Endothelial cell of umbilical vein (primary cell): ENCODE measurements at regions not wholly inside any gene's neighbourhood (a gene's known extent, or its start where the extent isn't known, plus 50 kb on each side); places are given as distances from the start of the nearest gene placed in this dataset.

Experiments
- BruUV-seq: library from RNA; stranded (reverse); fragments of 400-500 nt; replicated peaks from 2 replicates; lab custom pipeline; 2021; lab: Mats Ljungman, UMichigan
- CTCF ChIA-PET: fragments of 300-600, 350-600 bp; sonication (Branson Sonifier 250); formaldehyde crosslinking; loops from one replicate; lab custom pipeline; 2021; ENCODE audit warnings: antibody characterized with exemption, inconsistent platforms; lab: Charles Lee
- POLR2A ChIA-PET: fragments of 300-600, 350-600 bp; sonication (Branson Sonifier 250); formaldehyde crosslinking; loops from one replicate; lab custom pipeline; 2021; ENCODE audit warnings: antibody characterized with exemption, inconsistent platforms; lab: Charles Lee
- DNase-seq: peaks from one replicate; pipeline ENCODE4 v3.0.0-alpha.2; 2011; ENCODE audit warnings: low read depth, low spot score
- FAIRE-seq: peaks from 2 replicates; lab custom pipeline; 2011; peaks lifted over from hg19 to GRCh38; lab: Jason Lieb, UNC
- H2AFZ ChIP-seq: 2 replicates; pipeline ENCODE4 v1.6.0; 2012; ENCODE audit warnings: low read depth, low read length, control low read depth, inconsistent platforms
- H3K27ac ChIP-seq: 2 replicates; pipeline ENCODE4 v1.5.1; 2011; ENCODE audit warnings: low read depth, mild to moderate bottlenecking, control low read depth, low read length, moderate library complexity; ENCODE audit not compliant: insufficient read depth
- H3K27me3 ChIP-seq, 2 experiments: 2 replicates each; pipeline versions ENCODE4 v1.6.0 to v1.6.1; 2011; ENCODE audit warnings: low read length in 2 of 2, mixed read lengths in 1 of 2; ENCODE audit not compliant: control insufficient read depth in 2 of 2, insufficient read depth in 2 of 2
- H3K36me3 ChIP-seq, 2 experiments: 2 replicates in 1 of 2; 3 replicates in 1 of 2; pipeline ENCODE4 v1.5.1; 2011; ENCODE audit warnings: low read length in 2 of 2, mild to moderate bottlenecking in 1 of 2, moderate library complexity in 1 of 2; ENCODE audit not compliant: control insufficient read depth in 2 of 2, insufficient read depth in 2 of 2; ENCODE audit errors: extremely low read depth in 1 of 2
- H3K4me1 ChIP-seq: 3 replicates; pipeline ENCODE4 v1.5.1; 2011; ENCODE audit warnings: mild to moderate bottlenecking, low read length; ENCODE audit not compliant: control insufficient read depth, insufficient read depth; ENCODE audit errors: extremely low read depth
- H3K4me2 ChIP-seq: 2 replicates; pipeline ENCODE4 v1.6.1; 2011; ENCODE audit warnings: low read length, control low read depth, mixed read lengths; ENCODE audit not compliant: insufficient read depth
- H3K4me3 ChIP-seq, 3 experiments: fragments of 200-600 bp in 1 of 3; sonication (generic), shearing (Covaris generic) in 1 of 3; replicated peaks in 1 of 3; 2 replicates each; pipeline ENCODE4 v1.5.1; 2011 to 2016; ENCODE audit warnings: control low read depth in 3 of 3, low read length in 3 of 3, mild to moderate bottlenecking in 2 of 3, inconsistent platforms in 1 of 3, low read depth in 1 of 3, moderate library complexity in 1 of 3; ENCODE audit not compliant: insufficient read depth in 1 of 3
- H3K79me2 ChIP-seq: 2 replicates; pipeline ENCODE4 v1.6.0; 2012; ENCODE audit warnings: low read length, inconsistent platforms; ENCODE audit not compliant: control insufficient read depth, insufficient read depth
- H3K9ac ChIP-seq: replicated peaks from 2 replicates; pipeline ENCODE3; 2011; ENCODE audit warnings: low read length, control low read depth; ENCODE audit not compliant: insufficient read depth; ENCODE audit errors: extremely low read depth
- H3K9me1 ChIP-seq: replicated peaks from 3 replicates; pipeline ENCODE4 v1.6.0; 2011; ENCODE audit warnings: mild to moderate bottlenecking, low read length; ENCODE audit not compliant: control insufficient read depth, insufficient read depth; ENCODE audit errors: extremely low read depth
- H3K9me3 ChIP-seq: replicated peaks from 2 replicates; pipeline ENCODE4 v1.5.1; 2012; ENCODE audit warnings: low read length, inconsistent platforms; ENCODE audit not compliant: control insufficient read depth, insufficient read depth
- H4K20me1 ChIP-seq: replicated peaks from 2 replicates; pipeline ENCODE3; 2011; ENCODE audit warnings: mild to moderate bottlenecking, low read length; ENCODE audit not compliant: control insufficient read depth, insufficient read depth; ENCODE audit errors: extremely low read depth
- CTCF ChIP-seq, 2 donors: IDR thresholded peaks; 1 replicate in 1 of 2; 2 replicates in 1 of 2; pipeline ENCODE4 v1.5.1; 2011; ENCODE audit warnings: low read length in 2 of 2, mild to moderate bottlenecking in 2 of 2, moderate library complexity in 2 of 2, control low read depth in 1 of 2, inconsistent platforms in 1 of 2, low read depth in 1 of 2; ENCODE audit not compliant: insufficient read depth in 1 of 2; ENCODE audit errors: extremely low read depth in 1 of 2
- EZH2 ChIP-seq: IDR thresholded peaks from 2 replicates; pipeline ENCODE4 v1.6.1; 2012; ENCODE audit warnings: borderline replicate concordance, low read depth, mild to moderate bottlenecking, moderate library complexity, low read length, inconsistent platforms; ENCODE audit not compliant: severe bottlenecking
- FOS ChIP-seq: IDR thresholded peaks from 2 replicates; pipeline ENCODE4 v1.6.1; 2011; ENCODE audit warnings: mild to moderate bottlenecking, low read length, moderate library complexity, borderline replicate concordance; ENCODE audit not compliant: insufficient read depth
- GATA2 ChIP-seq: IDR thresholded peaks from 2 replicates; pipeline ENCODE4 v1.7.0; 2011; ENCODE audit warnings: low read depth, mild to moderate bottlenecking, moderate library complexity, mixed read lengths, low read length; ENCODE audit not compliant: insufficient read length, insufficient read depth
- JUN ChIP-seq: IDR thresholded peaks from 2 replicates; pipeline ENCODE4 v1.6.1; 2011; ENCODE audit warnings: borderline replicate concordance, low read depth; ENCODE audit not compliant: insufficient read length, insufficient read depth
- MAX ChIP-seq: IDR thresholded peaks from 2 replicates; pipeline ENCODE4 v1.6.1; 2011; ENCODE audit not compliant: insufficient read depth, insufficient read length
- MYC ChIP-seq: IDR thresholded peaks from one replicate; pipeline ENCODE4 v1.6.1; 2011; ENCODE audit warnings: mild to moderate bottlenecking, low read depth, low read length
- POLR2A ChIP-seq: IDR thresholded peaks from 2 replicates; pipeline ENCODE4 v1.6.1; 2012; ENCODE audit warnings: low read depth, mild to moderate bottlenecking, control low read depth, low read length
- POLR2AphosphoS5 ChIP-seq: IDR thresholded peaks from 2 replicates; pipeline ENCODE4 v1.6.1; 2012; ENCODE audit warnings: low read depth, mild to moderate bottlenecking, control low read depth, low read length, moderate library complexity; ENCODE audit not compliant: insufficient read depth
- dilution Hi-C: fragments of 300-500 bp; cut with MboI; formaldehyde crosslinking; loops from one replicate; pipeline ENCODE4 v1.15.0; 2019; ENCODE audit warnings: low sequenced_read_pairs; ENCODE audit not compliant: extremely low pct_ligation_motif_present
- intact Hi-C: fragments of 100-400 bp; cut with micrococcal nuclease; formaldehyde crosslinking; loops from one replicate; pipeline ENCODE4 v1.10.0; 2022

GRCh38 chr16:73265124-73265837 lies 217.4 kb upstream of the ZFHX3 start:
- Histone ChIP-seq H2AFZ (no peak overlapping the region), H4K20me1 (no peaks in the 10 kb centered on the region), H3K4me1 (no peaks in the 10 kb centered on the region), H3K9me1 (no peaks in the 10 kb centered on the region), H3K9ac (no peak overlapping the region), H3K4me2 (no peak overlapping the region), H3K36me3 (no peaks in the 10 kb centered on the region), H3K27me3 (no peaks in the 10 kb centered on the region), H3K27ac (no peak overlapping the region), H3K79me2 (no peaks in the 10 kb centered on the region), H3K4me3 (no peak overlapping the region), H3K9me3 (no peaks in the 10 kb centered on the region)
- CTCF ChIA-PET: no interaction called here
- intact Hi-C loops: no loop called here
- dilution Hi-C loops: no loop called here
- TF ChIP-seq MAX: no peak
- TF ChIP-seq POLR2A: no peak
- TF ChIP-seq MYC: no peak
- no peak for TF ChIP-seq EZH2
- no peak for TF ChIP-seq JUN
- no peak for TF ChIP-seq CTCF (IDR thresholded peaks at IDR 0.05; ENCODE audit: extremely low read depth in 1 of 2, insufficient read depth in 1 of 2, low read depth in 1 of 2, low read length in 2 of 2)
- TF ChIP-seq POLR2AphosphoS5: no peak
- no peak for TF ChIP-seq FOS
- TF ChIP-seq GATA2: no peak
- BruUV-seq: no TSS peak
- DNase-seq (no peak), FAIRE-seq (no peak)
- POLR2A ChIA-PET: no interaction called here
